Mucosa of descending colon (tissue), 3 donors: ENCODE measurements at regions not wholly inside any gene's neighbourhood (a gene's known extent, or its start where the extent isn't known, plus 50 kb on each side); places are given as distances from the start of the nearest gene placed in this dataset.

Experiments used
- ATAC-seq: fragments of 200-7000 bp; cut with Tn5 transposase; one replicate; pipeline ENCODE4 v1.9.1; 2020; ENCODE audit warnings: mild to moderate bottlenecking, moderate library complexity
- DNase-seq, 3 donors: peaks; one replicate each; pipeline ENCODE4 v3.0.0-alpha.2; 2020
- H3K36me3 ChIP-seq: fragments of 200-600 bp; one replicate; pipeline ENCODE4 v1.8.0; 2021; ENCODE audit warnings: low read depth, mild to moderate bottlenecking
- H3K4me1 ChIP-seq: fragments of 200-600 bp; one replicate; pipeline ENCODE4 v1.8.0; 2021; ENCODE audit warnings: low read depth, mild to moderate bottlenecking
- H3K4me3 ChIP-seq: fragments of 200-600 bp; one replicate; pipeline ENCODE4 v1.8.0; 2021; ENCODE audit warnings: mild to moderate bottlenecking
- H3K9me3 ChIP-seq: fragments of 200-600 bp; one replicate; pipeline ENCODE4 v1.8.0; 2021; ENCODE audit warnings: mild to moderate bottlenecking
- CTCF ChIP-seq: fragments of 200-600 bp; IDR thresholded peaks from one replicate; pipeline ENCODE4 v1.8.0; 2022; ENCODE audit warnings: antibody characterized with exemption, mild to moderate bottlenecking
- intact Hi-C, 2 donors: fragments of 100-400 bp; cut with DNase I in 1 of 2; cut with micrococcal nuclease in 1 of 2; formaldehyde crosslinking; loops; one replicate each; pipeline versions ENCODE4 v1.11.0 to v1.11.1; 2022; cut with DNase I, micrococcal nuclease
- donor health status: DM: no; HTN: no; CAD: no; lungs with moderate emphysema.
- donor health status: DM: no; HTN: no; CAD: no.
- donor health status: DM: no; HTN: yes; CAD: no.

DNA sequence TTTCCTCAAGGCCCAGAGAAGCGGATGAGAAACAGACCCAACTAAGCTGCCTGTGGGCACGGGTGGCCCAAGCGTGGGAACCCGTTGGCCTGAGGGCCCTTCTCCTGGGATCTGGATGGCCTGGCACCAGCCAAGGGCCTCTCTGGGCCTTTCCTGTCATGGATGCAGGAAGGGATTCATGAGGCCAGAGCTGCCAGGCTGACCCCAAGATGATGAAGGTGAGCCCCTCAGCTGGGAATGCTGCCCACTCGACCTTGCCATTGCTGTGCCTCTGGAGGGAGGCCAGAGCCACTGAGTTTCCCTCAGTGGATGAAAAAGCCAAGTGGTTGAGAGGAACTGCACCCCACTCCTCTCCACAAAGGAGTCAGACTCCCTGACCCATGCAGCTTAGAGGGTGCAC, 171.2 kb downstream of the VEGFA start:
- DNase-seq (no peak), ATAC-seq (no peak)
- no peak for TF ChIP-seq CTCF
- H3K4me1 ChIP-seq: no peaks in the 10 kb centered on the region
- no peaks in the 10 kb centered on the region for H3K36me3 ChIP-seq
- no peaks in the 10 kb centered on the region for H3K9me3 ChIP-seq
- no peak overlapping the region for H3K4me3 ChIP-seq
- intact Hi-C loops: no loop called here

DNA sequence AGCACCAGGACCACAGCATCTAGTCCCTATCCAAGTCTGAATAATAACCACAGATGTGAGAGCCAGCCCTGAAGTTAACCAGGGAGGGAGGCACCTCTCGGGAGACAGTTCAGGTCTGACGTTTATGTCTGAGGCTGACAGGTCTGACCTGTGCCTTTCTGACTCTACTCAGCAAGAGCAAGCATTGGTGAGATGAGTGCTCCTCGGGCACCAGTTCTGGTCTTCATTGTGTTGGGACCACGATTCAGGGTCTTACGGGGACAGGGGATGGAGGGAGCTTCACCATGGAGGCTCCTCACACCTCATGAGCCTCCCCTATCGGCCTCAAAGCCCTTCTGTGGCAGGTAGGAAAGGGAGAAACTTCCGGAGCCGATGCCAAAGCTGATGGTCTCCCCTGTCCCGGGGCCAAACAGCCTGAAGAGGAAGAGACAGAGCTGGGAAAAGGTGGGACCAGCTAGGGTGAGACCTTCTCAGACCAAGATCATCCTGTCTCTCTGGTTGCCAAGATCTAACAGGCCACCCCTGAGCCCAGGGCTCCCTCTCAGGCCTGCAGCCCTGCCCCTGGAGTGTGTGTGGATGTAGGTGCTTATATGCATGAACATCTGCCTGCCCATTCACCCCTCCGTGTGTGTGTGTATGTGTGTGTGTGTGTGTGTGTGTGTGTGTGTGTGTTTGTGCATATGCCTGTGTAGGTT, 170.5 kb downstream of the VEGFA start:
- intact Hi-C loops: no loop called here
- DNase-seq: no peak
- no peaks in the 10 kb centered on the region for H3K9me3 ChIP-seq
- H3K4me3 ChIP-seq: no peak overlapping the region
- no peak for ATAC-seq
- no peaks in the 10 kb centered on the region for H3K36me3 ChIP-seq
- H3K4me1 ChIP-seq: no peaks in the 10 kb centered on the region
- no peak for TF ChIP-seq CTCF

DNA sequence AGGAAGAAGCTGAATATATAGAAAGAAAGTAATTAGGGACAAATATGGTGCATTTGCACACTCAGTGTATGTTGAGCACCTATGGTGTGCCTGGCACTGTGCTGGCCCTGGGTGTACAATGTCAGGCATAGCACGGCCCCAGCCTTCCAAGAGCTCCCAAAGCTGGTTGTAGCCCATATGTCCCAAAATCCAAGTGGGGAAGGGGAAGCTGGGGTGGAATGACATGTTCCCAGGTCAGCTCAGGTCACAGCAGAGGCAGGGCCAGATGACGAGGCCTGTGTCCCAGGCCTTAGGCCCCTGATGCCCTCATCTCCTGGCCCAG, 170.0 kb downstream of the VEGFA start:
- no peak overlapping the region for H3K4me3 ChIP-seq
- intact Hi-C loops: no loop called here
- no peaks in the 10 kb centered on the region for H3K4me1 ChIP-seq
- TF ChIP-seq CTCF: no peak
- no peaks in the 10 kb centered on the region for H3K36me3 ChIP-seq
- ATAC-seq: no peak
- no peak for DNase-seq
- no peaks in the 10 kb centered on the region for H3K9me3 ChIP-seq

- no peak overlapping the region for H3K4me3 ChIP-seq
- no peaks in the 10 kb centered on the region for H3K4me1 ChIP-seq
- no peak for TF ChIP-seq CTCF
- ATAC-seq: no peak
- H3K36me3 ChIP-seq: no peaks in the 10 kb centered on the region
- no peak for DNase-seq
- intact Hi-C loops: no loop called here
- H3K9me3 ChIP-seq: no peaks in the 10 kb centered on the region
Measured at GRCh38 chr6:43939281-43940070, 169.5 kb downstream of the VEGFA start.

- no peaks in the 10 kb centered on the region for H3K9me3 ChIP-seq
- intact Hi-C loops: no loop called here
- H3K4me1 ChIP-seq: no peaks in the 10 kb centered on the region
- DNase-seq (no peak), ATAC-seq (no peak)
- no peak for TF ChIP-seq CTCF
- H3K4me3 ChIP-seq: no peak overlapping the region
- no peaks in the 10 kb centered on the region for H3K36me3 ChIP-seq
Measured at GRCh38 chr6:43938178-43939105, 168.4 kb downstream of the VEGFA start.
